Smooth muscle cell (in vitro differentiated cells): ENCODE measurements at regions not wholly inside any gene's neighbourhood (a gene's known extent, or its start where the extent isn't known, plus 50 kb on each side); places are given as distances from the start of the nearest gene placed in this dataset.
A peak's percentile ranks its signal among the peaks of the same experiment; 100 is the strongest.

Experiments
- DNase-seq: peaks from one replicate; lab custom pipeline; 2025; ENCODE audit not compliant: unreplicated experiment; lab: John Stamatoyannopoulos, UW
- H2AFZ ChIP-seq: fragments of 200-600 bp; sonication (generic); 2 replicates; pipeline ENCODE4 v1.6.0; 2016; ENCODE audit warnings: antibody characterized with exemption, low read depth, mild to moderate bottlenecking
- H3F3A ChIP-seq: fragments of 200-600 bp; sonication (generic); 2 replicates; pipeline ENCODE4 v1.6.0; 2017; ENCODE audit warnings: antibody characterized with exemption, low read depth
- H3K27ac ChIP-seq: fragments of 200-600 bp; sonication (generic); 2 replicates; pipeline ENCODE4 v1.5.1; 2016; ENCODE audit warnings: low read depth, mild to moderate bottlenecking
- H3K27me3 ChIP-seq: fragments of 200-600 bp; sonication (generic); 2 replicates; pipeline ENCODE4 v1.6.1; 2016; ENCODE audit warnings: low read depth, mild to moderate bottlenecking
- H3K36me3 ChIP-seq: fragments of 200-600 bp; sonication (generic); 2 replicates; pipeline ENCODE4 v1.5.1; 2016; ENCODE audit warnings: low read depth
- H3K4me1 ChIP-seq: fragments of 200-600 bp; sonication (generic); 2 replicates; pipeline ENCODE4 v1.5.1; 2016; ENCODE audit warnings: low read depth
- H3K4me2 ChIP-seq: fragments of 200-600 bp; sonication (generic); 2 replicates; pipeline ENCODE4 v1.6.0; 2016; ENCODE audit warnings: mild to moderate bottlenecking
- H3K4me3 ChIP-seq: fragments of 200-600 bp; sonication (generic); 2 replicates; pipeline ENCODE4 v1.5.1; 2016; ENCODE audit warnings: mild to moderate bottlenecking
- H3K79me2 ChIP-seq: fragments of 200-600 bp; sonication (generic); 2 replicates; pipeline ENCODE4 v1.6.0; 2016; ENCODE audit warnings: low read depth, mild to moderate bottlenecking
- H3K9ac ChIP-seq: fragments of 200-600 bp; sonication (generic); 2 replicates; pipeline ENCODE4 v1.6.0; 2016; ENCODE audit warnings: low read depth
- H3K9me3 ChIP-seq: fragments of 200-600 bp; sonication (generic); replicated peaks from 2 replicates; pipeline ENCODE4 v1.5.1; 2016; ENCODE audit warnings: low read depth
- H4K20me1 ChIP-seq: fragments of 200-600 bp; sonication (generic); 2 replicates; pipeline ENCODE4 v1.6.0; 2016; ENCODE audit warnings: low read depth
- WGBS: methylation state at CpG from one replicate; pipeline ENCODE4 v1.1.7; 2016; ENCODE audit warnings: low lambda C conversion rate; 5-methylcytosine and 5-hydroxymethylcytosine counted together
- TF ChIP-seq, protein P1 (sequence below): fragments of 200-600 bp; sonication (generic); IDR thresholded peaks from 2 replicates; pipeline ENCODE4 v1.5.1; 2017; ENCODE audit warnings: borderline replicate concordance, mild to moderate bottlenecking, antibody characterized with exemption; ENCODE audit not compliant: insufficient read depth, poor library complexity, severe bottlenecking

DNA sequence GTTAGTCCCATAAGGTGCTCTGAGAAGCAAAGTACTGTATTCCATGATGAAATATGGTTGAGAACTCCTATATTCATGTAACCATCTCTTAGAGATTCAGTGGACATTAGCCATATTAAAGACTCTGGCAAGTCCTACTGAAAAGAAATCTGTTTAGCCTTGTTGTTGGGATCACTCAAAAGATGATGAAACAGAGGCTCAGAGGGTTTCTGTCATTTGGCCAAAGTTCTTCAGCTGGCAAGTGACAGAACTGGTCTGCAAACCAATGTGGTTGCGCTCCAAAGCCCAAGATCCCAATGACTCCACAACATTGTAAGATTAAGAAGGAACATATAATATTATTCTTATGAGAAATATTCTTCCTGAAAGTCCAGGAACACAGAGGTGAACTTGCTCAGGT lies 462.9 kb downstream of the ACTL7B start:
- Histone ChIP-seq H3K79me2 (no peaks in the 10 kb centered on the region), H3K4me3 (no peak overlapping the region), H3K36me3 (no peaks in the 10 kb centered on the region), H3K4me1 (no peaks in the 10 kb centered on the region), H4K20me1 (no peaks in the 10 kb centered on the region), H2AFZ (no peak overlapping the region), H3K9me3 (no peaks in the 10 kb centered on the region), H3K4me2 (no peak overlapping the region), H3K9ac (no peak overlapping the region), H3F3A (no peaks in the 10 kb centered on the region), H3K27me3 (no peaks in the 10 kb centered on the region), H3K27ac (no peak overlapping the region)
- TF ChIP-seq, protein P1, sequence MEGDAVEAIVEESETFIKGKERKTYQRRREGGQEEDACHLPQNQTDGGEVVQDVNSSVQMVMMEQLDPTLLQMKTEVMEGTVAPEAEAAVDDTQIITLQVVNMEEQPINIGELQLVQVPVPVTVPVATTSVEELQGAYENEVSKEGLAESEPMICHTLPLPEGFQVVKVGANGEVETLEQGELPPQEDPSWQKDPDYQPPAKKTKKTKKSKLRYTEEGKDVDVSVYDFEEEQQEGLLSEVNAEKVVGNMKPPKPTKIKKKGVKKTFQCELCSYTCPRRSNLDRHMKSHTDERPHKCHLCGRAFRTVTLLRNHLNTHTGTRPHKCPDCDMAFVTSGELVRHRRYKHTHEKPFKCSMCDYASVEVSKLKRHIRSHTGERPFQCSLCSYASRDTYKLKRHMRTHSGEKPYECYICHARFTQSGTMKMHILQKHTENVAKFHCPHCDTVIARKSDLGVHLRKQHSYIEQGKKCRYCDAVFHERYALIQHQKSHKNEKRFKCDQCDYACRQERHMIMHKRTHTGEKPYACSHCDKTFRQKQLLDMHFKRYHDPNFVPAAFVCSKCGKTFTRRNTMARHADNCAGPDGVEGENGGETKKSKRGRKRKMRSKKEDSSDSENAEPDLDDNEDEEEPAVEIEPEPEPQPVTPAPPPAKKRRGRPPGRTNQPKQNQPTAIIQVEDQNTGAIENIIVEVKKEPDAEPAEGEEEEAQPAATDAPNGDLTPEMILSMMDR: no peak
- WGBS: 100% methylated on average over 1 of the region's 1 CpG
- no peak for DNase-seq

DNA sequence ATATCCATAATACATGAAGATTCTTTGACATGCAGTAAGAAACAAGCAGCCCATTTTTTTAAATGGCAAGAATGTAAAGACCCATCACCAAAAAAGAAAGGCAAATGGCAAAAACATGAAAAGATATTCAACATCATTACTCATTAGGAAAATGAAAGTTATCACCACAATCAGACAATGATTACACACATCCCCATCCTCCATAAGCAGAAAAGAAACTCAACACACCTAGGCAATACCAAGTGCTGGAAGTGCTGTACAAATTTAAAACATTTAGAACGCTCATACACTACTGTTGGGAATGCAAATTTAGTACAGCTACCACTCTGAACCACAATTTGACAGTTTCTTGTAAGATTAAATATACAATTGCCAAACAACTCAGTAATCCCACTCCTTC lies 466.7 kb downstream of the ACTL7B start:
- DNase-seq: no peak
- H3K36me3 ChIP-seq: no peaks in the 10 kb centered on the region
- whole genome bisulfite sequencing: 76% methylated on average over 1 of the region's 1 CpG
- no peak overlapping the region for H3K4me3 ChIP-seq
- H3F3A ChIP-seq: no peaks in the 10 kb centered on the region
- no peaks in the 10 kb centered on the region for H3K79me2 ChIP-seq
- H3K4me2 ChIP-seq: no peak overlapping the region
- no peaks in the 10 kb centered on the region for H4K20me1 ChIP-seq
- H3K27me3 ChIP-seq: no peaks in the 10 kb centered on the region
- H3K27ac ChIP-seq: no peak overlapping the region
- H3K4me1 ChIP-seq: no peaks in the 10 kb centered on the region
- H2AFZ ChIP-seq: no peak overlapping the region
- TF ChIP-seq, protein P1: no peak
- H3K9ac ChIP-seq: no peak overlapping the region
- no peaks in the 10 kb centered on the region for H3K9me3 ChIP-seq

DNA sequence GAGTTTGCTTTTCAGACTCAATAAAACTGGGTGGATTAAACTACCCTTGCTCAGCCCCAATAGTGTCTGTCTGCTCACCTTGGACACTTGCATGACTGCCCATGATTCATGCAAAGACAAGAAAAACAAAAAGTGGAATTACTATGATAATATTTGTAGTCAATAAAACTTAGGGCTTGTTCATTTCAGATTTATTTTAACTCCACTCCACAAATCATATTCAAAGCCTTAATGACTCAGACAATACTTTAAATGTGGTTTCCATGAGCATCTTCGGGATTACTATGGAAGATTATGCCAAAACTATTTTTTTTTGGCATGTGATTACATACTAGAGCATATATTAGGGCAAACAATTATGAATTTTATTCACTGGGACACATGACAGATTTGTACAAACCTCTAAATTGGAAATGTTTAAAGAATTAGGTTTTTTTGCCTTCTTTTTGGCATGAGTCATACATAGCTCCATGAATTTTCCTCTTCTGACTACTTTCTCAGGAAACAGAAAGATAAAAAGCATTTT lies 468.9 kb downstream of the ACTL7B start:
- Histone ChIP-seq H3K27me3 (no peaks in the 10 kb centered on the region), H3F3A (no peaks in the 10 kb centered on the region), H3K79me2 (no peaks in the 10 kb centered on the region), H4K20me1 (no peaks in the 10 kb centered on the region), H2AFZ (no peak overlapping the region), H3K9me3 (no peaks in the 10 kb centered on the region), H3K4me2 (peak overlapping the region; percentile 59), H3K36me3 (no peaks in the 10 kb centered on the region), H3K27ac (peak overlapping the region; percentile 6), H3K4me1 (no peaks in the 10 kb centered on the region), H3K4me3 (no peak overlapping the region), H3K9ac (no peak overlapping the region)
- no peak for DNase-seq
- WGBS: 39% methylated on average over 1 of the region's 1 CpG
- TF ChIP-seq, protein P1: no peak

DNA sequence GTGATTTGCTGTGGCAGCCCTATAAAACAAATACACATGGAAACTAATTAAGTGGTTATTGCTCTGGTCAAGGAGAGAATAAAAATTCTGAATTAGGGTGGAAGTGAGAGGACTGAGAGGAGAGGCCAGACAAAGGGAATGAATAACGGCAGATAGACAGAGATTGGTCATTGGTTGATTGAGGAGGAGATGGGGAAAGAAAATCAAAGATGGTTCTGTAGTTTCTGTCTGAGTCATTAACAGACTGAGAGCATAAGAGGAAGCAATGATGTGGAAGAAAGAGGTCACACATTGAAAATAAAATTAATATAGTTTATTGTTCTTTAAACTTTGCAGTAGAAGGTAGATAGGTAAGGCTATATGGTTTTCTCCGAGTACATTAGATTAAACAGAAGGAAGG lies 469.8 kb downstream of the ACTL7B start:
- H3K4me3 ChIP-seq: no peak overlapping the region
- no peaks in the 10 kb centered on the region for H3F3A ChIP-seq
- no peak for DNase-seq
- H3K79me2 ChIP-seq: no peaks in the 10 kb centered on the region
- no peak overlapping the region for H3K9ac ChIP-seq
- H3K4me2 ChIP-seq: no peak overlapping the region
- TF ChIP-seq, protein P1: no peak
- H3K36me3 ChIP-seq: no peaks in the 10 kb centered on the region
- no peak overlapping the region for H3K27ac ChIP-seq
- no peak overlapping the region for H2AFZ ChIP-seq
- H3K4me1 ChIP-seq: no peaks in the 10 kb centered on the region
- WGBS: 93% methylated on average over 2 of the region's 2 CpGs
- H3K27me3 ChIP-seq: no peaks in the 10 kb centered on the region
- no peaks in the 10 kb centered on the region for H3K9me3 ChIP-seq
- H4K20me1 ChIP-seq: no peaks in the 10 kb centered on the region
